ENCODE measurements at regions not wholly inside any gene's neighbourhood (a gene's known extent, or its start where the extent isn't known, plus 50 kb on each side); places are given as distances from the start of the nearest gene placed in this dataset.
"Not testable (repeated sequence)": the region's sequence is repeated elsewhere in the genome, so short reads cannot be mapped to it uniquely, and the experiment has no call there.

- ChIA-PET POLR2A (interaction anchor here (0.8 kb wide), 1 partner anchor 14 kb away, joined by 3 read pairs; no protein-coding TSS in a partner anchor), CTCF (ENCODE audit: unreplicated experiment) (no interaction called here)
- Histone ChIP-seq H3K4me2 (ENCODE audit: low read length) (no peak overlapping the region), H3K36me3 (ENCODE audit: insufficient read depth, low read length) (no peaks in the 10 kb centered on the region), H4K20me1 (ENCODE audit: insufficient read depth, low read length) (no peaks in the 10 kb centered on the region), H3K27ac (ENCODE audit: low read depth, low read length, poor library complexity, severe bottlenecking) (no peak overlapping the region), H3K4me1 (ENCODE audit: insufficient read depth, low read length, poor library complexity, severe bottlenecking) (no peaks in the 10 kb centered on the region), H2AFZ (ENCODE audit: low read length) (no peak overlapping the region), H3K9me2 (ENCODE audit: insufficient read depth, low read length) (no peaks in the 10 kb centered on the region), H3K9me3 (ENCODE audit: low read length) (no peaks in the 10 kb centered on the region), H3K79me2 (ENCODE audit: insufficient read depth, low read depth, low read length) (no peaks in the 10 kb centered on the region), H3K4me3 (ENCODE audit: low read depth, low read length, poor library complexity, severe bottlenecking) (no peak overlapping the region)
- intact Hi-C loops (cut with micrococcal nuclease; ENCODE audit: unreplicated experiment): no loop called here
- no peak for TF ChIP-seq EZH2phosphoT487 (IDR thresholded peaks at IDR 0.05; ENCODE audit: borderline replicate concordance, low read depth, low read length)
- TF ChIP-seq, protein P1, sequence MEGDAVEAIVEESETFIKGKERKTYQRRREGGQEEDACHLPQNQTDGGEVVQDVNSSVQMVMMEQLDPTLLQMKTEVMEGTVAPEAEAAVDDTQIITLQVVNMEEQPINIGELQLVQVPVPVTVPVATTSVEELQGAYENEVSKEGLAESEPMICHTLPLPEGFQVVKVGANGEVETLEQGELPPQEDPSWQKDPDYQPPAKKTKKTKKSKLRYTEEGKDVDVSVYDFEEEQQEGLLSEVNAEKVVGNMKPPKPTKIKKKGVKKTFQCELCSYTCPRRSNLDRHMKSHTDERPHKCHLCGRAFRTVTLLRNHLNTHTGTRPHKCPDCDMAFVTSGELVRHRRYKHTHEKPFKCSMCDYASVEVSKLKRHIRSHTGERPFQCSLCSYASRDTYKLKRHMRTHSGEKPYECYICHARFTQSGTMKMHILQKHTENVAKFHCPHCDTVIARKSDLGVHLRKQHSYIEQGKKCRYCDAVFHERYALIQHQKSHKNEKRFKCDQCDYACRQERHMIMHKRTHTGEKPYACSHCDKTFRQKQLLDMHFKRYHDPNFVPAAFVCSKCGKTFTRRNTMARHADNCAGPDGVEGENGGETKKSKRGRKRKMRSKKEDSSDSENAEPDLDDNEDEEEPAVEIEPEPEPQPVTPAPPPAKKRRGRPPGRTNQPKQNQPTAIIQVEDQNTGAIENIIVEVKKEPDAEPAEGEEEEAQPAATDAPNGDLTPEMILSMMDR (conservative IDR thresholded peaks at IDR 0.05; ENCODE audit: low read length): no peak
- BruUV-seq (replicated peaks): no TSS peak
- no peak for DNase-seq (ENCODE audit: low spot score)
Observed at GRCh38 chr20:4625687-4626086, 60.6 kb upstream of the PRNP start.

DNA sequence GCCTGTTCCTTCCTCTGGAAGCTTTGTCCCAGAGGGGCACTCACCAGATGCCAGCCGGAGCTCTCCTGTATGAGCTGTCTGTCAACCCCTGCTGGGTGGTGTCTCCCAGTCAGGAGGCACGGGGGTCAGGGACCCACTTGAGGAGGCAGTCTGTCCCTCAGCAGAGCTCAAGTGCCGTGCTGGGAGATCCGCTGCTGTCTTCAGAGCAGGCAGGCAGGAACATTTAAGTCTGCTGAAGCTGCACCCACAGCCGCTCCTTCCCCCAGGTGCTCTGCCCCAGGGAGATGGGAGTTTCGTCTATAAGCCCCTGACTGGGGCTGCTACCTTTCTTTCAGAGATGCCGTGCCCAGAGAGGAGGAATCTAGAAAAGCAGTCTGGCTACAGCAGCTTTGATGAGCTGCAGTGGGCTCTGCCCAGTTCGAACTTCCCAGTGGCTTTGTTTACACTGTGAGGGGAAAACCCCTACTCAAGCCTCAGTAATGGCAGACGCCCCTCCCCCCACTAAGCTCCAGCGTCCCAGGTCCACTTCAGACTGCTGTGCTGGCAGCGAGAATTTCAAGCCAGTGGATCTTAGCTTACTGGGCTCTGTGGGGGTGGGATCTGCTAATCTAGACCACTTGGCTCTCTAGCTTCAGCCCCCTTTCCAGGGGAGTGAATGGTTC lies 61.5 kb upstream of the PRNP start:
- BruUV-seq (replicated peaks); H3K4me1 ChIP-seq (ENCODE audit: insufficient read depth, low read length, poor library complexity, severe bottlenecking); CTCF ChIA-PET (ENCODE audit: unreplicated experiment); H3K4me3 ChIP-seq (ENCODE audit: low read depth, low read length, poor library complexity, severe bottlenecking); H2AFZ ChIP-seq (ENCODE audit: low read length); H3K4me2 ChIP-seq (ENCODE audit: low read length); H3K36me3 ChIP-seq (ENCODE audit: insufficient read depth, low read length); DNase-seq (ENCODE audit: low spot score); H3K79me2 ChIP-seq (ENCODE audit: insufficient read depth, low read depth, low read length); H4K20me1 ChIP-seq (ENCODE audit: insufficient read depth, low read length); intact Hi-C loops (cut with micrococcal nuclease; ENCODE audit: unreplicated experiment); H3K27ac ChIP-seq (ENCODE audit: low read depth, low read length, poor library complexity, severe bottlenecking); H3K9me2 ChIP-seq (ENCODE audit: insufficient read depth, low read length); H3K9me3 ChIP-seq (ENCODE audit: low read length): not testable (repeated sequence)
- POLR2A ChIA-PET: interaction anchor here (0.6 to 0.8 kb wide), 2 partner anchors 15 to 52 kb away, joined by 3 to 4 read pairs; no protein-coding TSS in a partner anchor

DNA sequence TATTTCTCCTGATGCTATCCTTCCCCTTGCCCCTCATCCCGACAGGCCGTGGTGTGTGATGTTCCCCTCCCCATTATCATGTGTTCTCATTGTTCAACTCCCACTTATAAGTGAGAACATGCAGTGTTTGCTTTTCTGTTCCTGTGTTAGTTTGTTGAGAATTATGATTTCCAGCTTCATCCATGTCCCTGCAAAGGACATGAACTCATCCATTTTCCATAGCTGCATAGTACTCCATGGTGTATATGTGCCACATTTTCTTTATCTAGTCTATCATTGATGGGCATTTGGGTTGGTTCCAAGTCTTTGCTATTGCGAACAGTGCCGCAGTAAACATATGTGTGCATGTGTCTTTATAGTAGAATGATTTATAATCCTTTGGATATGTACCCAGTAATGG lies 67.1 kb upstream of the PRNP start:
- intact Hi-C loops (cut with micrococcal nuclease; ENCODE audit: unreplicated experiment); H3K4me1 ChIP-seq (ENCODE audit: insufficient read depth, low read length, poor library complexity, severe bottlenecking); H3K27ac ChIP-seq (ENCODE audit: low read depth, low read length, poor library complexity, severe bottlenecking); H3K79me2 ChIP-seq (ENCODE audit: insufficient read depth, low read depth, low read length); H4K20me1 ChIP-seq (ENCODE audit: insufficient read depth, low read length); H2AFZ ChIP-seq (ENCODE audit: low read length); H3K9me3 ChIP-seq (ENCODE audit: low read length); H3K4me2 ChIP-seq (ENCODE audit: low read length); H3K36me3 ChIP-seq (ENCODE audit: insufficient read depth, low read length); BruUV-seq (replicated peaks); H3K9me2 ChIP-seq (ENCODE audit: insufficient read depth, low read length); POLR2A ChIA-PET; H3K4me3 ChIP-seq (ENCODE audit: low read depth, low read length, poor library complexity, severe bottlenecking); CTCF ChIA-PET (ENCODE audit: unreplicated experiment); DNase-seq (ENCODE audit: low spot score): not testable (repeated sequence)

DNA sequence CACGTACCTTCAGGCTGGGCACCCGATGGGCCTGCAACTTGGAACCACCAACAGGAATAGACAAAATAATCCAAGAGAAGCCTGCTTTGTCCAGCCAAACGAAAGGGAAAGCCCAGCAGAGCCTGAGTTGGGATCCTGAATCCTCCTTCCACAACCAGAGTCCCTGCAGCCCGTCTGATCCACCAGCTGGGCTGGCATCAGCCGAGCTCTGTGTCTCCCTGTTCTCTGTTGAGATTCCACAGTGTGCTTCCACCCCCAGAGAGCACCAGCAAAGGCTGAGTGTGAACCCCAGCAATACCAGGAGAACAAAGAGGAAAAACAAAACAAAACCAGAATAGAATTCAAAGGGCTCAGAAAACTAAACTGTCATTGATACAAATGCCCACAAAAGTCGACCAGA lies 68.8 kb upstream of the PRNP start:
- Histone ChIP-seq H3K9me2 (ENCODE audit: insufficient read depth, low read length) (no peaks in the 10 kb centered on the region), H3K4me2 (ENCODE audit: low read length) (no peak overlapping the region), H3K9me3 (ENCODE audit: low read length) (no peaks in the 10 kb centered on the region), H3K36me3 (ENCODE audit: insufficient read depth, low read length) (no peaks in the 10 kb centered on the region), H3K4me1 (ENCODE audit: insufficient read depth, low read length, poor library complexity, severe bottlenecking) (peaks cover 10% of the 10 kb centered on the region), H3K4me3 (ENCODE audit: low read depth, low read length, poor library complexity, severe bottlenecking) (no peak overlapping the region), H3K27ac (ENCODE audit: low read depth, low read length, poor library complexity, severe bottlenecking) (no peak overlapping the region), H2AFZ (ENCODE audit: low read length) (no peak overlapping the region), H3K79me2 (ENCODE audit: insufficient read depth, low read depth, low read length) (no peaks in the 10 kb centered on the region), H4K20me1 (ENCODE audit: insufficient read depth, low read length) (no peaks in the 10 kb centered on the region)
- no peak for DNase-seq (ENCODE audit: low spot score)
- ChIA-PET CTCF (ENCODE audit: unreplicated experiment) (no interaction called here), POLR2A (no interaction called here)
- TF ChIP-seq, protein P1 (conservative IDR thresholded peaks at IDR 0.05; ENCODE audit: low read length): no peak
- no peak for TF ChIP-seq EZH2phosphoT487 (IDR thresholded peaks at IDR 0.05; ENCODE audit: borderline replicate concordance, low read depth, low read length)
- intact Hi-C loops (cut with micrococcal nuclease; ENCODE audit: unreplicated experiment): no loop called here
- no TSS peak for BruUV-seq (replicated peaks)
